ENCODE measurements at regions not wholly inside any gene's neighbourhood (a gene's known extent, or its start where the extent isn't known, plus 50 kb on each side); places are given as distances from the start of the nearest gene placed in this dataset.

DNA sequence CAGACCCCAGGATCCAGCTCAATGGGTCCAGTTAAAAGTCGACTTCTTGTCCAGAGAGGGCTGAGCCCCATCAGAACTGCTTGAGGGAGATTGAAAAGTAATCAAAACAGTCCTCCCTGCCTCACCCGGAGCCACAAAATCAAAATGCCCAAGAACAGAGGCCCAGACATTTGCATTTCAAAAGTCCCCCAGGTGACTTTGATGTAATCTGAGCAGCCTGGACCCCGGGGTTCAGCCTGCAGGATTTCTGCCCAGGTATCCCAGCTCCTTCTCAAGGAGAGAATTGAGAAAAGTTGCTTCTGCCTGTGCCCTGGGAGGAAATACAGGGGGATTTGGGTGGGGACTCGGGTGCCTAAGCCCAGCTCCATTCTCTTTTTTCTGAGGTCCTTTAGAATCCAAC, 1385.0 kb downstream of the TBC1D22A start:
- ATAC-seq (ENCODE audit: low read depth) (no peak), DNase-seq (ENCODE audit: low spot score) (no peak)
- Histone ChIP-seq H3K9me3 (ENCODE audit: severe bottlenecking) (no peaks in the 10 kb centered on the region), H3K4me1 (ENCODE audit: insufficient read depth, poor library complexity, severe bottlenecking) (no peaks in the 10 kb centered on the region), H3K36me3 (ENCODE audit: low read depth) (no peaks in the 10 kb centered on the region), H3K27me3 (ENCODE audit: insufficient read depth, poor library complexity, severe bottlenecking) (peaks cover 15% of the 10 kb centered on the region), H3K27ac (ENCODE audit: poor library complexity, severe bottlenecking) (no peak overlapping the region), H3K4me3 (ENCODE audit: severe bottlenecking) (no peak overlapping the region)
- TF ChIP-seq, protein P1, sequence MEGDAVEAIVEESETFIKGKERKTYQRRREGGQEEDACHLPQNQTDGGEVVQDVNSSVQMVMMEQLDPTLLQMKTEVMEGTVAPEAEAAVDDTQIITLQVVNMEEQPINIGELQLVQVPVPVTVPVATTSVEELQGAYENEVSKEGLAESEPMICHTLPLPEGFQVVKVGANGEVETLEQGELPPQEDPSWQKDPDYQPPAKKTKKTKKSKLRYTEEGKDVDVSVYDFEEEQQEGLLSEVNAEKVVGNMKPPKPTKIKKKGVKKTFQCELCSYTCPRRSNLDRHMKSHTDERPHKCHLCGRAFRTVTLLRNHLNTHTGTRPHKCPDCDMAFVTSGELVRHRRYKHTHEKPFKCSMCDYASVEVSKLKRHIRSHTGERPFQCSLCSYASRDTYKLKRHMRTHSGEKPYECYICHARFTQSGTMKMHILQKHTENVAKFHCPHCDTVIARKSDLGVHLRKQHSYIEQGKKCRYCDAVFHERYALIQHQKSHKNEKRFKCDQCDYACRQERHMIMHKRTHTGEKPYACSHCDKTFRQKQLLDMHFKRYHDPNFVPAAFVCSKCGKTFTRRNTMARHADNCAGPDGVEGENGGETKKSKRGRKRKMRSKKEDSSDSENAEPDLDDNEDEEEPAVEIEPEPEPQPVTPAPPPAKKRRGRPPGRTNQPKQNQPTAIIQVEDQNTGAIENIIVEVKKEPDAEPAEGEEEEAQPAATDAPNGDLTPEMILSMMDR (IDR thresholded peaks at IDR 0.05; ENCODE audit: poor library complexity, severe bottlenecking): no peak

DNA sequence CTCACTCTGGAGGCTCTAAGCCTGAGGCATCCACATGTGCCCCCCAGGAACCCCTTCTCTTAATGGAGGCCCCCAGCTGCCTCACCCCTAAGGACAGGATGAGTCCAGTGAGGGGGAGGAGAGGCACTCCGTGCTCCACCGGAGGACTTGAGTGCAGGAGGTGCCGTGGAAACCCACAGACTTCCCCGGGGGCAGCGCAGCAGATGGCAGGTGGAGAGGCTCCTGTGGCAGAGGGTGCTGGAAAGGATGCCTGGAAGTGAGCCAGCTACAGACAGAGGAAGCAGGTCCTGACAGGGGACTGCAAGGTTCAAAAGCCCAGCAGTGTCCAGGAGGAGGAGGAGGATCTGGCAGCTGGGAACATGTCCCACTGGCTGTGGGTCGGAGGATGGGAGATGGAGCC, 1384.0 kb downstream of the TBC1D22A start:
- no peak for DNase-seq (ENCODE audit: low spot score)
- TF ChIP-seq, protein P1 (IDR thresholded peaks at IDR 0.05; ENCODE audit: poor library complexity, severe bottlenecking): no peak
- no peak overlapping the region for H3K4me3 ChIP-seq (ENCODE audit: severe bottlenecking)
- no peak overlapping the region for H3K27ac ChIP-seq (ENCODE audit: poor library complexity, severe bottlenecking)
- no peak for ATAC-seq (ENCODE audit: low read depth)
- peaks cover 15% of the 10 kb centered on the region for H3K27me3 ChIP-seq (ENCODE audit: insufficient read depth, poor library complexity, severe bottlenecking)
- H3K36me3 ChIP-seq (ENCODE audit: low read depth): no peaks in the 10 kb centered on the region
- no peaks in the 10 kb centered on the region for H3K9me3 ChIP-seq (ENCODE audit: severe bottlenecking)
- no peaks in the 10 kb centered on the region for H3K4me1 ChIP-seq (ENCODE audit: insufficient read depth, poor library complexity, severe bottlenecking)

DNA sequence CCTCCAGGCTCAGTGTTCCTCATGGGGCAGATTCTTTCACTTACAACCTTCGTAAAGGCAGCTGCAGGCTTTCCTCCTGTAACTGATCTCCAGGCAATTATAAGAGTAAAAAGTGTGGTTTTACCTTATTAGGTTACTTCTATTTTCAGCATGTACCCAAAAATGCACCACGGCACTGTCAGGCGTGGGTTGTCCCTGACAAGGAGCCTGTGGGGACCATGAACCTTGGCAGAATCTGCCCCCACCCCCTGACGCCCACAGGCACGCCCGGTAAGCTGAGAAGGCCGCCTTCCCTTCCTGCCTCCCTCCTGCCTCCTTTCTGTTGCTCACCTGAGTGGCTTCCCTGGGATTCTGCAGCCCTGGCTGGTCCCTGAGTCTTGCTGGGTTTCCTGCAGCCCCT, 1383.3 kb downstream of the TBC1D22A start:
- H3K27me3 ChIP-seq (ENCODE audit: insufficient read depth, poor library complexity, severe bottlenecking): peaks cover 15% of the 10 kb centered on the region
- no peak for DNase-seq (ENCODE audit: low spot score)

DNA sequence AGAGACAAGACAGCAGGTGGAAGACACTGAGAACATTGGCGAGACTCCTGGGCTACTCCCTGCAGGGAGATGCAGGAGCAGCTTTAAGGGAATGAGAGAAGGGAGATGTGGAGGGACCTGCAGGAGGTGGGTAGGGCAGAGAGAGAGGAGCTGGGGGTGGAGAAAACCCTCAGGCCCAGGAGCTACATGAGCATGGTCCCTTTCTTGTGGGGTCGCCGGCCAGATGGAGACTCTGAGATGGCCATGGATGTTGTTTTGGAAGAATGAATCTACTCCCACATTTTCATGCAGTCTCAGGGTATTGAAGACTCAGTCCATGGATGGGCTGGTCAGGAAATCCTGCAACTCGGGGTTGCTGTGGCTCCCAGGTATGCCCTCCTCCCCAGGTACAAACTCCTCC, 1381.9 kb downstream of the TBC1D22A start:
- no peaks in the 10 kb centered on the region for H3K36me3 ChIP-seq (ENCODE audit: low read depth)
- no peak for DNase-seq (ENCODE audit: low spot score)
- no peaks in the 10 kb centered on the region for H3K9me3 ChIP-seq (ENCODE audit: severe bottlenecking)
- TF ChIP-seq, protein P1 (IDR thresholded peaks at IDR 0.05; ENCODE audit: poor library complexity, severe bottlenecking): no peak
- no peak for ATAC-seq (ENCODE audit: low read depth)
- H3K4me1 ChIP-seq (ENCODE audit: insufficient read depth, poor library complexity, severe bottlenecking): no peaks in the 10 kb centered on the region
- H3K4me3 ChIP-seq (ENCODE audit: severe bottlenecking): no peak overlapping the region
- H3K27me3 ChIP-seq (ENCODE audit: insufficient read depth, poor library complexity, severe bottlenecking): peaks cover 15% of the 10 kb centered on the region
- H3K27ac ChIP-seq (ENCODE audit: poor library complexity, severe bottlenecking): no peak overlapping the region

More for the DNA sequence above, 1383.3 kb downstream of the TBC1D22A start:
- Histone ChIP-seq H3K9me3 (ENCODE audit: severe bottlenecking) (no peaks in the 10 kb centered on the region), H3K27ac (ENCODE audit: poor library complexity, severe bottlenecking) (no peak overlapping the region), H3K36me3 (ENCODE audit: low read depth) (no peaks in the 10 kb centered on the region), H3K4me3 (ENCODE audit: severe bottlenecking) (no peak overlapping the region), H3K4me1 (ENCODE audit: insufficient read depth, poor library complexity, severe bottlenecking) (no peaks in the 10 kb centered on the region)
- TF ChIP-seq, protein P1 (IDR thresholded peaks at IDR 0.05; ENCODE audit: poor library complexity, severe bottlenecking): no peak
- ATAC-seq (ENCODE audit: low read depth): no peak

DNA sequence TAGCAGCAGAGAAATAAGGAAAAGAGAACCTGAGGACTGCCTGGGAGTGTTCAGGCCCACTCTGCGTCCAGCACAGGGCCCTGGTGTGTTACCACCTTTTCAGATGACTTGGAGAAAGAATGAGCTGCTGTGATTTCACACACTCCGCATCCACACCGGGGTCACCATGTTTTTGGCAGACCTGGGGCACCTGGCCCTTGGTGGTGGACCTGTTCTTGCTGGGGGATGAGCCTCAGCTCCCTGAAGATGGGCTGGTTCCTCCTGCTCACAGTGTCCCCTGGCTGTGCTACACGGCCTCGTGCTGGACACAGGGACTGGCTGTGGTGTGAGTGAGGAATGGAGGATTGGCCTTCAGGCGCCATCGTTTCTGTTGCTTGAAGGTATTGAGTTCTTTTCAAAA, 1381.4 kb downstream of the TBC1D22A start:
- H3K9me3 ChIP-seq (ENCODE audit: severe bottlenecking): no peaks in the 10 kb centered on the region

More for the DNA sequence above, 1381.4 kb downstream of the TBC1D22A start:
- H3K4me1 ChIP-seq (ENCODE audit: insufficient read depth, poor library complexity, severe bottlenecking): no peaks in the 10 kb centered on the region
- H3K4me3 ChIP-seq (ENCODE audit: severe bottlenecking): no peak overlapping the region
- no peaks in the 10 kb centered on the region for H3K36me3 ChIP-seq (ENCODE audit: low read depth)
- no peak for DNase-seq (ENCODE audit: low spot score)
- H3K27ac ChIP-seq (ENCODE audit: poor library complexity, severe bottlenecking): no peak overlapping the region
- no peak for ATAC-seq (ENCODE audit: low read depth)
- H3K27me3 ChIP-seq (ENCODE audit: insufficient read depth, poor library complexity, severe bottlenecking): peaks cover 15% of the 10 kb centered on the region
- TF ChIP-seq, protein P1 (IDR thresholded peaks at IDR 0.05; ENCODE audit: poor library complexity, severe bottlenecking): no peak
